ENCODE measurements at regions not wholly inside any gene's neighbourhood (a gene's known extent, or its start where the extent isn't known, plus 50 kb on each side); places are given as distances from the start of the nearest gene placed in this dataset.

DNA sequence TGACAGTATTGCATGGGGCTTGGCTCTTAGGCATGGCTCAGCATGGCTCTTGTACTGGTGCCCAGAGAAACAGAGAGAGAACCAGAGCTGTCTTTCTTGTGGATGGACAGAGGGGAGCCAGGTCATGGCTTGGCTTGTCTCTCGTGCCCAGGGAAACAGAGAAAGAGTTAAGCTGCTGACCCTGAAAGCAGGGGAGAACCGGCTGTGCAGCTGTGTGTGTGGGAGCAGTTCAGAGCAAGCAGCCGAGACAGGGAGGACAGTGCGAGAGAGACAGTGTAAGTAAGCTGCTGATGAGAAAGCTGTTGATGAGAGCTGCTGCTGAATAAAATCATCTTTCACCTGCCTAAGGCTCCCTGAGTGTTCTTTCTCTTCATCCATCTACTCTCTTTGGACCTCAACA lies 61.3 kb upstream of the DDHD1 start (continued):
- TF ChIP-seq, protein P1, sequence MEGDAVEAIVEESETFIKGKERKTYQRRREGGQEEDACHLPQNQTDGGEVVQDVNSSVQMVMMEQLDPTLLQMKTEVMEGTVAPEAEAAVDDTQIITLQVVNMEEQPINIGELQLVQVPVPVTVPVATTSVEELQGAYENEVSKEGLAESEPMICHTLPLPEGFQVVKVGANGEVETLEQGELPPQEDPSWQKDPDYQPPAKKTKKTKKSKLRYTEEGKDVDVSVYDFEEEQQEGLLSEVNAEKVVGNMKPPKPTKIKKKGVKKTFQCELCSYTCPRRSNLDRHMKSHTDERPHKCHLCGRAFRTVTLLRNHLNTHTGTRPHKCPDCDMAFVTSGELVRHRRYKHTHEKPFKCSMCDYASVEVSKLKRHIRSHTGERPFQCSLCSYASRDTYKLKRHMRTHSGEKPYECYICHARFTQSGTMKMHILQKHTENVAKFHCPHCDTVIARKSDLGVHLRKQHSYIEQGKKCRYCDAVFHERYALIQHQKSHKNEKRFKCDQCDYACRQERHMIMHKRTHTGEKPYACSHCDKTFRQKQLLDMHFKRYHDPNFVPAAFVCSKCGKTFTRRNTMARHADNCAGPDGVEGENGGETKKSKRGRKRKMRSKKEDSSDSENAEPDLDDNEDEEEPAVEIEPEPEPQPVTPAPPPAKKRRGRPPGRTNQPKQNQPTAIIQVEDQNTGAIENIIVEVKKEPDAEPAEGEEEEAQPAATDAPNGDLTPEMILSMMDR (IDR thresholded peaks at IDR 0.05; ENCODE audit: control extremely low read depth in 1 of 3, insufficient read depth in 1 of 3, low read depth in 1 of 3, low read length in 3 of 3): no peak
- TF ChIP-seq RBBP5 (IDR thresholded peaks at IDR 0.05; ENCODE audit: borderline replicate concordance, low read depth, low read length): no peak

All from H1 (cell line).